ENCODE measurements at regions not wholly inside any gene's neighbourhood (a gene's known extent, or its start where the extent isn't known, plus 50 kb on each side); places are given as distances from the start of the nearest gene placed in this dataset.
A peak's percentile ranks its signal among the peaks of the same experiment; 100 is the strongest.
"Not testable (repeated sequence)": the region's sequence is repeated elsewhere in the genome, so short reads cannot be mapped to it uniquely, and the experiment has no call there.

GRCh38 chr4:16450724-16451123, 224.5 kb upstream of the TAPT1 start:
- in situ Hi-C loops (cut with HindIII; ENCODE audit: low pct_ligation_motif_present, low pct_unique_long_range_greater_than_20kb, low sequenced_read_pairs) = no loop called here
- DNase-seq = no peak

- in situ Hi-C loops (cut with HindIII; ENCODE audit: low pct_ligation_motif_present, low pct_unique_long_range_greater_than_20kb, low sequenced_read_pairs) = no loop called here
- no peak for DNase-seq
Observed at GRCh38 chr4:16450031-16450430, 223.8 kb upstream of the TAPT1 start.

- in situ Hi-C loops (cut with HindIII; ENCODE audit: low pct_ligation_motif_present, low pct_unique_long_range_greater_than_20kb, low sequenced_read_pairs) = no loop called here
- no peak for DNase-seq
Observed at GRCh38 chr4:16449406-16449805, 223.1 kb upstream of the TAPT1 start.

GRCh38 chr4:16448241-16448840, 222.1 kb upstream of the TAPT1 start:
- in situ Hi-C loops (cut with HindIII; ENCODE audit: low pct_ligation_motif_present, low pct_unique_long_range_greater_than_20kb, low sequenced_read_pairs) = no loop called here

GRCh38 chr4:16443504-16444088, 217.3 kb upstream of the TAPT1 start:
- in situ Hi-C loops (cut with HindIII; ENCODE audit: low pct_ligation_motif_present, low pct_unique_long_range_greater_than_20kb, low sequenced_read_pairs) = no loop called here
- DNase-seq = peak; percentile 36

More at GRCh38 chr4:16448241-16448840, 222.1 kb upstream of the TAPT1 start:
- DNase-seq = no peak

- no peak for DNase-seq
- in situ Hi-C loops (cut with HindIII; ENCODE audit: low pct_ligation_motif_present, low pct_unique_long_range_greater_than_20kb, low sequenced_read_pairs) = no loop called here
Observed at GRCh38 chr4:16442296-16442695, 216.0 kb upstream of the TAPT1 start.

- no peak for DNase-seq
- in situ Hi-C loops (cut with HindIII; ENCODE audit: low pct_ligation_motif_present, low pct_unique_long_range_greater_than_20kb, low sequenced_read_pairs) = no loop called here
Observed at GRCh38 chr4:16439768-16440167, 213.5 kb upstream of the TAPT1 start.

- in situ Hi-C loops (cut with HindIII; ENCODE audit: low pct_ligation_motif_present, low pct_unique_long_range_greater_than_20kb, low sequenced_read_pairs) = no loop called here
- DNase-seq = no peak
Observed at GRCh38 chr4:16438986-16439385, 212.7 kb upstream of the TAPT1 start.

GRCh38 chr4:16437836-16438235, 211.6 kb upstream of the TAPT1 start:
- DNase-seq = no peak
- in situ Hi-C loops (cut with HindIII; ENCODE audit: low pct_ligation_motif_present, low pct_unique_long_range_greater_than_20kb, low sequenced_read_pairs) = no loop called here

- DNase-seq = no peak
- in situ Hi-C loops (cut with HindIII; ENCODE audit: low pct_ligation_motif_present, low pct_unique_long_range_greater_than_20kb, low sequenced_read_pairs) = no loop called here
Observed at GRCh38 chr4:16431866-16432265, 205.6 kb upstream of the TAPT1 start.

GRCh38 chr4:16418814-16419213, 192.5 kb upstream of the TAPT1 start:
- in situ Hi-C loops (cut with HindIII; ENCODE audit: low pct_ligation_motif_present, low pct_unique_long_range_greater_than_20kb, low sequenced_read_pairs) = no loop called here
- DNase-seq = no peak

- in situ Hi-C loops (cut with HindIII; ENCODE audit: low pct_ligation_motif_present, low pct_unique_long_range_greater_than_20kb, low sequenced_read_pairs) = no loop called here
- DNase-seq = no peak
Observed at GRCh38 chr4:16417198-16417597, 190.9 kb upstream of the TAPT1 start.

GRCh38 chr4:16416601-16417000, 190.3 kb upstream of the TAPT1 start:
- in situ Hi-C loops (cut with HindIII; ENCODE audit: low pct_ligation_motif_present, low pct_unique_long_range_greater_than_20kb, low sequenced_read_pairs) = no loop called here
- no peak for DNase-seq

- DNase-seq = no peak
- in situ Hi-C loops (cut with HindIII; ENCODE audit: low pct_ligation_motif_present, low pct_unique_long_range_greater_than_20kb, low sequenced_read_pairs) = no loop called here
Observed at GRCh38 chr4:16415751-16416150, 189.5 kb upstream of the TAPT1 start.

GRCh38 chr4:16413814-16414555, 187.7 kb upstream of the TAPT1 start:
- DNase-seq = no peak
- in situ Hi-C loops (cut with HindIII; ENCODE audit: low pct_ligation_motif_present, low pct_unique_long_range_greater_than_20kb, low sequenced_read_pairs) = no loop called here

- in situ Hi-C loops (cut with HindIII; ENCODE audit: low pct_ligation_motif_present, low pct_unique_long_range_greater_than_20kb, low sequenced_read_pairs) = no loop called here
- DNase-seq = no peak
Observed at GRCh38 chr4:16411501-16412085, 185.3 kb upstream of the TAPT1 start.

GRCh38 chr4:16393216-16393615, 166.9 kb upstream of the TAPT1 start:
- DNase-seq = not testable (repeated sequence)

GRCh38 chr4:16391196-16391595, 164.9 kb upstream of the TAPT1 start:
- no peak for DNase-seq
- in situ Hi-C loops (cut with HindIII; ENCODE audit: low pct_ligation_motif_present, low pct_unique_long_range_greater_than_20kb, low sequenced_read_pairs) = no loop called here

More at GRCh38 chr4:16393216-16393615, 166.9 kb upstream of the TAPT1 start:
- in situ Hi-C loops (cut with HindIII; ENCODE audit: low pct_ligation_motif_present, low pct_unique_long_range_greater_than_20kb, low sequenced_read_pairs) = not testable (repeated sequence)

- no peak for DNase-seq
- in situ Hi-C loops (cut with HindIII; ENCODE audit: low pct_ligation_motif_present, low pct_unique_long_range_greater_than_20kb, low sequenced_read_pairs) = no loop called here
Observed at GRCh38 chr4:16387448-16387847, 161.2 kb upstream of the TAPT1 start.

Measured in ACHN (cell line).